ENCODE measurements at regions not wholly inside any gene's neighbourhood (a gene's known extent, or its start where the extent isn't known, plus 50 kb on each side); places are given as distances from the start of the nearest gene placed in this dataset.

DNA sequence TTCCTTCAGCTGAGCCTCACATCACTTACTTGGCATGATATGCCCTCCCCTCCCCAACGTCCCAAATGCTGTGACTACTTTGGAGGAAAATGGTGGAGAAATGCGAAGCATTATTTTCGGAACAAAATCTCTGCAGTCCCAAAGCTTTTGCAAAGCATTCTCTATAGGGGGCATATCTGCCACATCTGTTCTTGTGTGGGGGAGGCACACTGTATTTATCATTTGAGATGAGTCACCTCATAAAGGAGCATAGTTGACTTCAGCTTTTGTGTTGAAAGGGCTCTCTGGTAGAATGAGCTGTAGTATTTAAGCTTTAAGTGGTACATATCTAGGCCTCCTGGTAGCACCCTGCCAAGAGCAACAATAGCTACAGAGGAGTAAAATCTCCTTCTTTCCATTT lies 447.5 kb downstream of the ADAMTS20 start:
- no peak overlapping the region for H2AFZ ChIP-seq (ENCODE audit: control insufficient read depth, low read depth, low read length)

More for the DNA sequence above, 447.5 kb downstream of the ADAMTS20 start:
- ATAC-seq (no peak), DNase-seq (ENCODE audit: low read depth, low spot score) (no peak), FAIRE-seq (no peak)
- no TSS peak for BruUV-seq (replicated peaks)
- ChIA-PET POLR2A (no interaction called here), RAD21 (ENCODE audit: unreplicated experiment) (no interaction called here), CTCF (interaction anchor here (1.3 kb wide), 1 partner anchor 178 kb away, joined by 3 read pairs; no protein-coding TSS in a partner anchor), SMC1A (ENCODE audit: uncharacterized antibody, unreplicated experiment) (interaction anchor here (0.8 to 1.7 kb wide), 4 partner anchors 12 to 175 kb away, joined by 3 to 4 read pairs (median 4); no protein-coding TSS in a partner anchor)
- Histone ChIP-seq H3K9ac (ENCODE audit: control insufficient read depth, insufficient read depth, low read length) (no peak overlapping the region), H3K9me3 (replicated peaks; ENCODE audit: control insufficient read depth, insufficient read depth, low read length) (no peaks in the 10 kb centered on the region), H3K4me2 (ENCODE audit: control insufficient read depth, insufficient read depth) (no peak overlapping the region), H3K4me3 (no peak overlapping the region), H3K36me3 (ENCODE audit: control insufficient read depth in 2 of 2, insufficient read depth in 2 of 2, low read length in 1 of 2) (no peaks in the 10 kb centered on the region), H4K20me1 (ENCODE audit: control insufficient read depth, insufficient read depth) (no peaks in the 10 kb centered on the region), H3K4me1 (ENCODE audit: control insufficient read depth, insufficient read depth, low read length) (no peaks in the 10 kb centered on the region), H3K79me2 (ENCODE audit: control insufficient read depth, insufficient read depth, low read length) (no peaks in the 10 kb centered on the region), H3K27ac (ENCODE audit: control insufficient read depth, insufficient read depth) (no peak overlapping the region), H3K27me3 (replicated peaks in 1 of 2; ENCODE audit: control insufficient read depth in 2 of 2, insufficient read depth in 2 of 2, low read length in 1 of 2) (no peaks in the 10 kb centered on the region)
- WGBS (ENCODE audit: insufficient coverage, insufficient replicate concordance, low lambda C conversion rate, missing lambda C conversion rate): 60% methylated on average over 3 of the region's 3 CpGs
- in situ Hi-C loops (cut with MboI) (no loop called here), intact Hi-C loops (cut with micrococcal nuclease; ENCODE audit: unreplicated experiment) (no loop called here)
- TF ChIP-seq, protein P1, sequence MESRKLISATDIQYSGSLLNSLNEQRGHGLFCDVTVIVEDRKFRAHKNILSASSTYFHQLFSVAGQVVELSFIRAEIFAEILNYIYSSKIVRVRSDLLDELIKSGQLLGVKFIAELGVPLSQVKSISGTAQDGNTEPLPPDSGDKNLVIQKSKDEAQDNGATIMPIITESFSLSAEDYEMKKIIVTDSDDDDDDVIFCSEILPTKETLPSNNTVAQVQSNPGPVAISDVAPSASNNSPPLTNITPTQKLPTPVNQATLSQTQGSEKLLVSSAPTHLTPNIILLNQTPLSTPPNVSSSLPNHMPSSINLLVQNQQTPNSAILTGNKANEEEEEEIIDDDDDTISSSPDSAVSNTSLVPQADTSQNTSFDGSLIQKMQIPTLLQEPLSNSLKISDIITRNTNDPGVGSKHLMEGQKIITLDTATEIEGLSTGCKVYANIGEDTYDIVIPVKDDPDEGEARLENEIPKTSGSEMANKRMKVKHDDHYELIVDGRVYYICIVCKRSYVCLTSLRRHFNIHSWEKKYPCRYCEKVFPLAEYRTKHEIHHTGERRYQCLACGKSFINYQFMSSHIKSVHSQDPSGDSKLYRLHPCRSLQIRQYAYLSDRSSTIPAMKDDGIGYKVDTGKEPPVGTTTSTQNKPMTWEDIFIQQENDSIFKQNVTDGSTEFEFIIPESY (IDR thresholded peaks at IDR 0.05): no peak
- TF ChIP-seq ZSCAN29 (IDR thresholded peaks at IDR 0.05): no peak
- no peak for TF ChIP-seq EZH2 (IDR thresholded peaks at IDR 0.05; ENCODE audit: borderline replicate concordance, control insufficient read depth, low read depth, low read length)
- TF ChIP-seq NFIC (IDR thresholded peaks at IDR 0.05; ENCODE audit: low read depth, low read length): no peak
- TF ChIP-seq PML (IDR thresholded peaks at IDR 0.05; ENCODE audit: low read length): no peak
- TF ChIP-seq NFXL1 (IDR thresholded peaks at IDR 0.05; ENCODE audit: borderline replicate concordance): no peak
- no peak for TF ChIP-seq SIN3A (IDR thresholded peaks at IDR 0.05; ENCODE audit: low read depth, low read length)
- TF ChIP-seq NR2C1 (IDR thresholded peaks at IDR 0.05): no peak
- no peak for TF ChIP-seq MXI1 (IDR thresholded peaks at IDR 0.05; ENCODE audit: low read depth, low read length)
- no peak for TF ChIP-seq GABPA (IDR thresholded peaks at IDR 0.05; ENCODE audit: low read depth)
- TF ChIP-seq YY1 (IDR thresholded peaks at IDR 0.05; ENCODE audit: low read depth, low read length): no peak
- no peak for TF ChIP-seq BACH1 (IDR thresholded peaks at IDR 0.05; ENCODE audit: borderline replicate concordance)
- no peak for TF ChIP-seq TARDBP (IDR thresholded peaks at IDR 0.05; ENCODE audit: borderline replicate concordance)
- TF ChIP-seq ZNF622 (IDR thresholded peaks at IDR 0.05): no peak

Measured in GM12878 (cell line).